H1 (cell line): ENCODE measurements at regions not wholly inside any gene's neighbourhood (a gene's known extent, or its start where the extent isn't known, plus 50 kb on each side); places are given as distances from the start of the nearest gene placed in this dataset.

ENCODE experiments used
- CTCF ChIA-PET: fragments of 300-600 bp; sonication (Branson Sonifier 250); formaldehyde crosslinking; loops from one replicate; lab custom pipeline; 2021; ENCODE audit not compliant: partially characterized antibody; lab: Charles Lee
- POLR2A ChIA-PET: fragments of 300-600 bp; sonication (Branson Sonifier 250); formaldehyde crosslinking; loops from one replicate; lab custom pipeline; 2021; ENCODE audit warnings: inconsistent platforms; ENCODE audit not compliant: partially characterized antibody; lab: Charles Lee
- DNase-seq, 2 experiments: peaks; one replicate each; pipeline versions ENCODE4 v3.0.0 to v3.0.0-alpha.2; 2010 to 2022; ENCODE audit warnings: low spot score in 2 of 2, low read depth in 1 of 2, mixed read lengths in 1 of 2
- FAIRE-seq: peaks from 2 replicates; lab custom pipeline; 2011; peaks lifted over from hg19 to GRCh38; lab: Jason Lieb, UNC
- H2AFZ ChIP-seq: 2 replicates; pipeline ENCODE4 v1.8.1; 2012; ENCODE audit warnings: low read length, inconsistent platforms
- H2AK5ac ChIP-seq: 2 replicates; pipeline ENCODE4 v1.6.1; 2013; ENCODE audit warnings: low read depth, low read length
- H2BK120ac ChIP-seq: replicated peaks from 2 replicates; pipeline ENCODE3; 2013; ENCODE audit warnings: low read depth, low read length, inconsistent platforms
- H2BK12ac ChIP-seq: 2 replicates; pipeline ENCODE4 v1.6.1; 2013; ENCODE audit warnings: low read depth, low read length
- H2BK15ac ChIP-seq: 2 replicates; pipeline ENCODE4 v1.6.1; 2013; ENCODE audit warnings: low read length
- H2BK20ac ChIP-seq: 2 replicates; pipeline ENCODE4 v1.6.1; 2013; ENCODE audit warnings: low read length
- H2BK5ac ChIP-seq: 2 replicates; pipeline ENCODE4 v1.6.1; 2013; ENCODE audit warnings: low read depth, low read length
- H3K14ac ChIP-seq: 2 replicates; pipeline ENCODE4 v1.6.1; 2013; ENCODE audit warnings: inconsistent platforms; ENCODE audit not compliant: insufficient read length
- H3K18ac ChIP-seq: 2 replicates; pipeline ENCODE4 v1.6.1; 2013; ENCODE audit warnings: low read length; ENCODE audit errors: extremely low read depth
- H3K23ac ChIP-seq: 2 replicates; pipeline ENCODE4 v1.6.1; 2013; ENCODE audit warnings: inconsistent platforms; ENCODE audit not compliant: insufficient read length
- H3K23me2 ChIP-seq: 2 replicates; pipeline ENCODE4 v1.6.1; 2013; ENCODE audit warnings: low read depth, low read length
- H3K27ac ChIP-seq: 2 replicates; pipeline ENCODE4 v1.6.1; 2011; ENCODE audit warnings: low read depth, low read length, inconsistent platforms
- H3K27me3 ChIP-seq, 4 experiments: replicated peaks in 1 of 4; 1 replicate in 1 of 4; 2 replicates in 3 of 4; pipeline versions ENCODE4 v1.6.1 to v1.8.1; 2011 to 2013; ENCODE audit warnings: low read length in 3 of 4, mild to moderate bottlenecking in 3 of 4, inconsistent platforms in 2 of 4, mixed read lengths in 2 of 4, moderate library complexity in 1 of 4; ENCODE audit not compliant: control insufficient read depth in 3 of 4, insufficient read depth in 3 of 4; ENCODE audit errors: extremely low read depth in 1 of 4
- H3K36me3 ChIP-seq, 4 experiments: 2 replicates each; pipeline versions ENCODE4 v1.6.1 to v1.8.1; 2011 to 2013; ENCODE audit warnings: mild to moderate bottlenecking in 4 of 4, low read length in 3 of 4, moderate library complexity in 2 of 4, control low read depth in 1 of 4, inconsistent platforms in 1 of 4; ENCODE audit not compliant: insufficient read depth in 4 of 4, control insufficient read depth in 2 of 4
- H3K4ac ChIP-seq: replicated peaks from 2 replicates; pipeline ENCODE3; 2013; ENCODE audit warnings: low read length, low read depth, mixed read lengths, inconsistent platforms; ENCODE audit not compliant: insufficient read length
- H3K4me1 ChIP-seq, 4 experiments: replicated peaks in 1 of 4; 1 replicate in 1 of 4; 2 replicates in 3 of 4; pipeline versions ENCODE4 v1.6.1 to v1.8.1; 2011 to 2013; ENCODE audit warnings: low read length in 3 of 4, inconsistent platforms in 2 of 4, mixed read lengths in 1 of 4; ENCODE audit not compliant: insufficient read depth in 4 of 4, control insufficient read depth in 3 of 4
- H3K4me2 ChIP-seq, 2 experiments: 2 replicates each; pipeline versions ENCODE4 v1.6.1 to v1.8.1; 2011 to 2013; ENCODE audit warnings: low read depth in 2 of 2, low read length in 2 of 2, control low read depth in 1 of 2, inconsistent platforms in 1 of 2, mild to moderate bottlenecking in 1 of 2; ENCODE audit not compliant: insufficient read depth in 1 of 2
- H3K4me3 ChIP-seq, 4 experiments: fragments of 200-600, 300-600 bp in 1 of 4; sonication (generic), shearing (Covaris generic), sonication (Bioruptor Twin) in 1 of 4; 2 replicates each; pipeline versions ENCODE4 v1.5.1 to v1.8.1; 2011 to 2016; ENCODE audit warnings: low read length in 4 of 4, low read depth in 3 of 4, control low read depth in 2 of 4, inconsistent platforms in 2 of 4, mild to moderate bottlenecking in 2 of 4, mixed read lengths in 1 of 4, moderate library complexity in 1 of 4; ENCODE audit not compliant: insufficient read depth in 2 of 4; ENCODE audit errors: extremely low read depth in 1 of 4
- H3K56ac ChIP-seq: replicated peaks from 2 replicates; pipeline ENCODE3; 2013; ENCODE audit warnings: low read depth, mild to moderate bottlenecking, mixed read lengths, low read length, inconsistent platforms; ENCODE audit not compliant: insufficient read length
- H3K79me1 ChIP-seq: 2 replicates; pipeline ENCODE4 v1.6.1; 2013; ENCODE audit warnings: low read depth, low read length, control low read depth
- H3K79me2 ChIP-seq, 2 experiments: 2 replicates each; pipeline versions ENCODE4 v1.6.1 to v1.8.1; 2012 to 2013; ENCODE audit warnings: low read length in 2 of 2, mild to moderate bottlenecking in 2 of 2, inconsistent platforms in 1 of 2; ENCODE audit not compliant: insufficient read depth in 2 of 2, control insufficient read depth in 1 of 2
- H3K9ac ChIP-seq, 4 experiments: replicated peaks in 1 of 4; 1 replicate in 1 of 4; 2 replicates in 3 of 4; pipeline versions ENCODE4 v1.6.1 to v1.8.1; 2011 to 2013; ENCODE audit warnings: low read depth in 3 of 4, low read length in 3 of 4, control low read depth in 2 of 4, mild to moderate bottlenecking in 2 of 4, moderate library complexity in 2 of 4, inconsistent platforms in 1 of 4; ENCODE audit errors: extremely low read depth in 1 of 4
- H3K9me3 ChIP-seq, 2 experiments: 2 replicates each; pipeline versions ENCODE4 v1.6.1 to v1.8.1; 2012 to 2013; ENCODE audit warnings: mild to moderate bottlenecking in 2 of 2, moderate library complexity in 2 of 2, control low read depth in 1 of 2, inconsistent platforms in 1 of 2, low read depth in 1 of 2, low read length in 1 of 2, mixed read lengths in 1 of 2; ENCODE audit not compliant: insufficient read depth in 2 of 2
- H4K20me1 ChIP-seq, 2 experiments: replicated peaks in 1 of 2; 2 replicates each; pipeline versions ENCODE3 to v1.8.1; 2011 to 2013; ENCODE audit warnings: inconsistent platforms in 2 of 2, low read length in 2 of 2, mild to moderate bottlenecking in 1 of 2; ENCODE audit not compliant: insufficient read depth in 2 of 2, control insufficient read depth in 1 of 2
- H4K5ac ChIP-seq: 2 replicates; pipeline ENCODE4 v1.6.1; 2013; ENCODE audit warnings: low read length, low read depth, mixed read lengths, inconsistent platforms; ENCODE audit not compliant: insufficient read length
- H4K8ac ChIP-seq: 2 replicates; pipeline ENCODE4 v1.8.0; 2013; ENCODE audit warnings: mild to moderate bottlenecking, moderate library complexity, low read length, inconsistent platforms; ENCODE audit not compliant: insufficient read depth; ENCODE audit errors: extremely low read depth
- H4K91ac ChIP-seq: replicated peaks from 2 replicates; pipeline ENCODE3; 2013; ENCODE audit warnings: low read length, mixed read lengths, inconsistent platforms; ENCODE audit not compliant: insufficient read length
- WGBS, 2 experiments: shearing (Covaris generic) in 1 of 2; methylation state at CpG; one replicate each; pipeline versions ENCODE4 v1.1.6 to v1.1.7; 2013 to 2015; ENCODE audit warnings: low lambda C conversion rate in 2 of 2, mixed read lengths in 2 of 2, inconsistent platforms in 1 of 2, low coverage in 1 of 2, missing lambda C conversion rate in 1 of 2; ENCODE audit not compliant: insufficient replicate concordance in 2 of 2, insufficient coverage in 1 of 2, insufficient read length in 1 of 2; ENCODE audit errors: extremely low coverage in 1 of 2, missing lambda C conversion rate in 1 of 2; 5-methylcytosine and 5-hydroxymethylcytosine counted together
- TF ChIP-seq, protein P1 (sequence below): IDR thresholded peaks from 2 replicates; pipeline ENCODE4 v1.6.1; 2012; ENCODE audit warnings: low read length, inconsistent platforms

DNA sequence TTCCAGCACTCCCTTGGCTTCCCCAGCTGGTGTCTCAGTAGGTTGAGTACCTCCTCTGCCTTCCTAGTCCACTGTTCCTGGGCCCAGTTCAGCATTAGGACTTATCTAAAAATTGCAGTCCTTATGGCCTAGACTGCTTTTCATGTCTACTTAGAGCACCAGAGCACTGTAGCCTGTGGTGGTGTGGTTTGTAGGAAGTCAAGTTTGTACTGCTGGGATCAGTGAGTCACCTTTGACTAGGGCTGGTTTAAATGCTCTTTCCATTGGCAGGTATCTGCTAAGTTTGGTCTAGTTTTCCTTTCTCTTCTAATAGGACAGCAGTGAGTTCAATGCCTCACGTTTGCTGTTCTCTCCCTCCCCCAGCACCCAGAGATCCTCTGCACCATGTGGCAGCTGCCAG lies 233.6 kb upstream of the WDFY3 start:
- Histone ChIP-seq H3K9me3 (peaks cover 6 to 7% of the 10 kb centered on the region in 2 experiments; a peak in 3 of 4 replicates), H2BK12ac (no peak overlapping the region), H3K4me3 (no peak overlapping the region), H3K56ac (no peak overlapping the region), H4K91ac (no peak overlapping the region), H3K9ac (no peak overlapping the region), H2BK5ac (no peak overlapping the region), H3K23ac (no peak overlapping the region), H2AFZ (no peak overlapping the region), H3K18ac (no peak overlapping the region), H2BK20ac (no peak overlapping the region), H4K5ac (no peak overlapping the region), H3K36me3 (no peaks in the 10 kb centered on the region), H3K79me2 (no peaks in the 10 kb centered on the region), H3K4me1 (no peaks in the 10 kb centered on the region), H3K27ac (no peak overlapping the region), H4K20me1 (no peaks in the 10 kb centered on the region), H4K8ac (no peak overlapping the region), H2AK5ac (no peak overlapping the region), H3K79me1 (no peaks in the 10 kb centered on the region), H2BK120ac (no peak overlapping the region), H3K4me2 (no peak overlapping the region), H3K14ac (no peak overlapping the region), H3K27me3 (no peaks in the 10 kb centered on the region), H3K4ac (no peak overlapping the region), H3K23me2 (no peaks in the 10 kb centered on the region), H2BK15ac (no peak overlapping the region)
- WGBS, 2 experiments, result 75% methylated on average over 1 of the region's 1 CpG; no CpG with 5 or more reads in 1 of the 2 experiments
- ChIA-PET POLR2A (no interaction called here), CTCF (no interaction called here)
- FAIRE-seq (no peak), DNase-seq (no peak)
- TF ChIP-seq, protein P1, sequence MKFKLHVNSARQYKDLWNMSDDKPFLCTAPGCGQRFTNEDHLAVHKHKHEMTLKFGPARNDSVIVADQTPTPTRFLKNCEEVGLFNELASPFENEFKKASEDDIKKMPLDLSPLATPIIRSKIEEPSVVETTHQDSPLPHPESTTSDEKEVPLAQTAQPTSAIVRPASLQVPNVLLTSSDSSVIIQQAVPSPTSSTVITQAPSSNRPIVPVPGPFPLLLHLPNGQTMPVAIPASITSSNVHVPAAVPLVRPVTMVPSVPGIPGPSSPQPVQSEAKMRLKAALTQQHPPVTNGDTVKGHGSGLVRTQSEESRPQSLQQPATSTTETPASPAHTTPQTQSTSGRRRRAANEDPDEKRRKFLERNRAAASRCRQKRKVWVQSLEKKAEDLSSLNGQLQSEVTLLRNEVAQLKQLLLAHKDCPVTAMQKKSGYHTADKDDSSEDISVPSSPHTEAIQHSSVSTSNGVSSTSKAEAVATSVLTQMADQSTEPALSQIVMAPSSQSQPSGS, result no peak
